ENCODE measurements at regions not wholly inside any gene's neighbourhood (a gene's known extent, or its start where the extent isn't known, plus 50 kb on each side); places are given as distances from the start of the nearest gene placed in this dataset.

- 77 to 90% (median 81%) methylated on average over 18 of the region's 18 CpGs for WGBS, 5 donors
- peak overlapping the region in 5 of 8 donors; percentile 18 to 61 (median 37) for H3K27ac ChIP-seq
- DNase-seq: peak; percentile 70
- no peaks in the 10 kb centered on the region for H3K36me3 ChIP-seq
- TF ChIP-seq, protein P1, sequence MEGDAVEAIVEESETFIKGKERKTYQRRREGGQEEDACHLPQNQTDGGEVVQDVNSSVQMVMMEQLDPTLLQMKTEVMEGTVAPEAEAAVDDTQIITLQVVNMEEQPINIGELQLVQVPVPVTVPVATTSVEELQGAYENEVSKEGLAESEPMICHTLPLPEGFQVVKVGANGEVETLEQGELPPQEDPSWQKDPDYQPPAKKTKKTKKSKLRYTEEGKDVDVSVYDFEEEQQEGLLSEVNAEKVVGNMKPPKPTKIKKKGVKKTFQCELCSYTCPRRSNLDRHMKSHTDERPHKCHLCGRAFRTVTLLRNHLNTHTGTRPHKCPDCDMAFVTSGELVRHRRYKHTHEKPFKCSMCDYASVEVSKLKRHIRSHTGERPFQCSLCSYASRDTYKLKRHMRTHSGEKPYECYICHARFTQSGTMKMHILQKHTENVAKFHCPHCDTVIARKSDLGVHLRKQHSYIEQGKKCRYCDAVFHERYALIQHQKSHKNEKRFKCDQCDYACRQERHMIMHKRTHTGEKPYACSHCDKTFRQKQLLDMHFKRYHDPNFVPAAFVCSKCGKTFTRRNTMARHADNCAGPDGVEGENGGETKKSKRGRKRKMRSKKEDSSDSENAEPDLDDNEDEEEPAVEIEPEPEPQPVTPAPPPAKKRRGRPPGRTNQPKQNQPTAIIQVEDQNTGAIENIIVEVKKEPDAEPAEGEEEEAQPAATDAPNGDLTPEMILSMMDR (IDR thresholded peaks at IDR 0.05 in 8 of 11, conservative IDR thresholded peaks at IDR 0.05 in 3 of 11): no peak
- TF ChIP-seq POLR2A (IDR thresholded peaks at IDR 0.05) (no peak), POLR2AphosphoS5 (IDR thresholded peaks at IDR 0.05) (no peak)
- peaks cover 0 to 46% (median 0%) of the 10 kb centered on the region in 7 donors for H3K27me3 ChIP-seq (replicated peaks in 1 of 7)
- no peaks in the 10 kb centered on the region for H3K9me3 ChIP-seq
- no peak overlapping the region for H3K4me3 ChIP-seq
- no peaks in the 10 kb centered on the region for H3K4me1 ChIP-seq
- intact Hi-C loops (cut with DNase I; ENCODE audit: low total_unique reads): no loop called here
Measured at GRCh38 chr1:47656719-47657685, 219.2 kb downstream of the FOXD2 start.

DNA sequence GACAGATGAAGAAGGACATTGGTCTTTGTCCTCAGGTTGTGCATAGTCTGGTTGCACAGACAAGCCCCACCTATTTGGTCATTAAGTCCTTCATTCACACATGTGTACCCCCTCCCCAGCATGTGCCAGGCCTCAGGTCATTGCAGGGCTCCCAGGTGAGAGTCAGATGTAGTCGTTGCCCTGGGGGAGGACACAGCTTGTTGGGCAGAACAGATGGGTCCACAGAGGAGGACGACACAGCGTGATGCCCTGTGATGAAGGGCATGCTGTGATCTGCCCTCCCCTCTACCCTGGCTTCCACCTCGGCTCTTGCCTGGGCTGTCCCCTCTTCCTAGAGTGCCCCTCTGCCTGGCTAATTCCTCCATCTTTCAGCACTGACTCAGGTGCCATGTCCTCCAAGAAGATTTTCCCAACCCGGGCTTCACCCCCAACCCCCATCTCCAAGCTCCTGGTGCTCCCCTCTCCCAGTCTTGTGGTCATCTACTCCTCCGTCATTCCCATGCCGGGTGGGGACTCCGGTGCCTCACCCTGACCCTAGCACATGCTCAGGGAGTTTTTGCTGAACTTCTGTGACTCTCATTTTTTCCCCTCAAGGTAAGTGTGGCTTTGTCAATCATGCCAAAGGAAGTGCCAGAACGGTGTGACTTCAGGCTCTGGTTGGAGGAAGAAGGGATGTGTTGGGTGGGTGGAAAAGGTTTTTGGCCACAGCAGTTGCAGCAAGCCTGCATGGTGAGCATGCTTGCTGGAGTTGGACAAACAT, 220.5 kb downstream of the FOXD2 start:
- DNase-seq: peak; percentile 40
- H3K4me3 ChIP-seq: no peak overlapping the region
- peaks cover 0 to 40% (median 0%) of the 10 kb centered on the region in 7 donors for H3K27me3 ChIP-seq (replicated peaks in 1 of 7)
- intact Hi-C loops (cut with DNase I; ENCODE audit: low total_unique reads): no loop called here
- 72 to 86% (median 82%) methylated on average over 9 of the region's 9 CpGs for WGBS, 5 donors
- no peaks in the 10 kb centered on the region for H3K9me3 ChIP-seq
- no peak overlapping the region for H3K27ac ChIP-seq
- H3K36me3 ChIP-seq: no peaks in the 10 kb centered on the region
- no peak for TF ChIP-seq POLR2AphosphoS5 (IDR thresholded peaks at IDR 0.05)
- no peak for TF ChIP-seq POLR2A (IDR thresholded peaks at IDR 0.05)
- TF ChIP-seq, protein P1 (IDR thresholded peaks at IDR 0.05 in 8 of 11, conservative IDR thresholded peaks at IDR 0.05 in 3 of 11): no peak
- H3K4me1 ChIP-seq: no peaks in the 10 kb centered on the region

DNA sequence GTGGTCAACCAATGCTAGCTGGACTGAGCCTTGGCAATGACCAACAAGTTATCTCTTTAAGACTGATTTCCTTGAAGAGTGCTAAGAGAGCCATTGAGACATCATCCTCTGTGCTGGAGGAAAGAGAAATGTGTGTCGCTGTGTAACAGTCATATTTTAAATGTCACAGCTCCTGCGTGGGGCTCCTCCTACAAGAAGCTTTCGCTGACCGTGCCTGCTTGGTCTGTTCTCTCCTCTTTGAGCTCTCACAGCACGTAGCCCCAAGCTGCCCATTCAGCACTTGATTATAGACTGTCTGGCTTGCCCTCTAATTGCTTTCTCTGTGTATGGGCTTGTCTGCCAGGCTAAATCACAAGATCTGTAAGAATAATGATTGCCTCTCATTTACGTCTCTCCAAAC, 221.3 kb downstream of the FOXD2 start:
- H3K9me3 ChIP-seq: no peaks in the 10 kb centered on the region
- no peak overlapping the region for H3K27ac ChIP-seq
- H3K4me1 ChIP-seq: no peaks in the 10 kb centered on the region
- intact Hi-C loops (cut with DNase I; ENCODE audit: low total_unique reads): no loop called here
- peaks cover 0 to 34% (median 0%) of the 10 kb centered on the region in 7 donors for H3K27me3 ChIP-seq (replicated peaks in 1 of 7)
- H3K4me3 ChIP-seq: no peak overlapping the region
- no peaks in the 10 kb centered on the region for H3K36me3 ChIP-seq
- WGBS, 5 donors: 75 to 91% (median 82%) methylated on average over 6 of the region's 6 CpGs
- peak; percentile 14 for DNase-seq
- TF ChIP-seq, protein P1 (IDR thresholded peaks at IDR 0.05 in 8 of 11, conservative IDR thresholded peaks at IDR 0.05 in 3 of 11): no peak
- TF ChIP-seq POLR2A (IDR thresholded peaks at IDR 0.05) (no peak), POLR2AphosphoS5 (IDR thresholded peaks at IDR 0.05) (no peak)

GRCh38 chr1:47660622-47661021, 222.8 kb downstream of the FOXD2 start:
- no peaks in the 10 kb centered on the region for H3K9me3 ChIP-seq
- intact Hi-C loops (cut with DNase I; ENCODE audit: low total_unique reads): no loop called here
- H3K27ac ChIP-seq: no peak overlapping the region
- TF ChIP-seq, protein P1 (IDR thresholded peaks at IDR 0.05 in 8 of 11, conservative IDR thresholded peaks at IDR 0.05 in 3 of 11): no peak
- TF ChIP-seq POLR2A (IDR thresholded peaks at IDR 0.05): no peak
- no peak for DNase-seq
- H3K27me3 ChIP-seq (replicated peaks in 1 of 7): peaks cover 0 to 21% (median 0%) of the 10 kb centered on the region in 7 donors
- no peaks in the 10 kb centered on the region for H3K4me1 ChIP-seq
- H3K36me3 ChIP-seq: no peaks in the 10 kb centered on the region
- no peak overlapping the region for H3K4me3 ChIP-seq
- WGBS, 5 donors: 31 to 59% (median 45%) methylated on average over 1 of the region's 1 CpG
